ENCODE measurements at regions not wholly inside any gene's neighbourhood (a gene's known extent, or its start where the extent isn't known, plus 50 kb on each side); places are given as distances from the start of the nearest gene placed in this dataset.
A peak's percentile ranks its signal among the peaks of the same experiment; 100 is the strongest.

DNA sequence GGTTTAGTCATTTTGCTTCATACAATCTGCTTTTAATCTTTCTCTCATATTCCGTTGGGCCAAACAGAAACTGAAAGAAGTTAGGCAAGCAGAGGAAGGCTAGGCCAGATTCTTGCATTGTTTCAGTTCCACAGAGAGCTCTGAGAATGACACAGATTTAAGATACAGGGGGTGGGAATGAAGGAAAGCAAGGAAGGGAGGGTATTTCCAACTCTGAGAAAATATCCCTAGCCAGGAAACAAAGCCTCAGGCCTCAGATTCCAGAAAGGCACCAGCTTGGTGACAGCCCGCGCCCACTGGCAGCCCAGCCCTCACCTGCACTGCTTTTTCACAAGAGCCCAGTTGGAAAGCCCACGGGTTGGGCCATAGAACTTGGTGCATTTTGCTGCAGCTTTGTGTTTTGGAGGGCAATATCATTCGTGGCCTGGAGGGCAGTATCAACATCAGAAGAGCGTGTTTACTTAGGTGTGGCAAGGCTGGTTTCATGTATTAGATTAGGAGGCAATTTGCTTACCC, 63.5 kb downstream of the ENC1 start:
- H3K4me3 ChIP-seq (ENCODE audit: control insufficient read depth, low read depth, low read length): no peak overlapping the region
- TF ChIP-seq, protein P1, sequence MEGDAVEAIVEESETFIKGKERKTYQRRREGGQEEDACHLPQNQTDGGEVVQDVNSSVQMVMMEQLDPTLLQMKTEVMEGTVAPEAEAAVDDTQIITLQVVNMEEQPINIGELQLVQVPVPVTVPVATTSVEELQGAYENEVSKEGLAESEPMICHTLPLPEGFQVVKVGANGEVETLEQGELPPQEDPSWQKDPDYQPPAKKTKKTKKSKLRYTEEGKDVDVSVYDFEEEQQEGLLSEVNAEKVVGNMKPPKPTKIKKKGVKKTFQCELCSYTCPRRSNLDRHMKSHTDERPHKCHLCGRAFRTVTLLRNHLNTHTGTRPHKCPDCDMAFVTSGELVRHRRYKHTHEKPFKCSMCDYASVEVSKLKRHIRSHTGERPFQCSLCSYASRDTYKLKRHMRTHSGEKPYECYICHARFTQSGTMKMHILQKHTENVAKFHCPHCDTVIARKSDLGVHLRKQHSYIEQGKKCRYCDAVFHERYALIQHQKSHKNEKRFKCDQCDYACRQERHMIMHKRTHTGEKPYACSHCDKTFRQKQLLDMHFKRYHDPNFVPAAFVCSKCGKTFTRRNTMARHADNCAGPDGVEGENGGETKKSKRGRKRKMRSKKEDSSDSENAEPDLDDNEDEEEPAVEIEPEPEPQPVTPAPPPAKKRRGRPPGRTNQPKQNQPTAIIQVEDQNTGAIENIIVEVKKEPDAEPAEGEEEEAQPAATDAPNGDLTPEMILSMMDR (IDR thresholded peaks at IDR 0.05; ENCODE audit: control insufficient read depth, insufficient read depth, low read depth, low read length, missing control alignments): no peak
- DNase-seq (ENCODE audit: low read depth): peak; percentile 46

DNA sequence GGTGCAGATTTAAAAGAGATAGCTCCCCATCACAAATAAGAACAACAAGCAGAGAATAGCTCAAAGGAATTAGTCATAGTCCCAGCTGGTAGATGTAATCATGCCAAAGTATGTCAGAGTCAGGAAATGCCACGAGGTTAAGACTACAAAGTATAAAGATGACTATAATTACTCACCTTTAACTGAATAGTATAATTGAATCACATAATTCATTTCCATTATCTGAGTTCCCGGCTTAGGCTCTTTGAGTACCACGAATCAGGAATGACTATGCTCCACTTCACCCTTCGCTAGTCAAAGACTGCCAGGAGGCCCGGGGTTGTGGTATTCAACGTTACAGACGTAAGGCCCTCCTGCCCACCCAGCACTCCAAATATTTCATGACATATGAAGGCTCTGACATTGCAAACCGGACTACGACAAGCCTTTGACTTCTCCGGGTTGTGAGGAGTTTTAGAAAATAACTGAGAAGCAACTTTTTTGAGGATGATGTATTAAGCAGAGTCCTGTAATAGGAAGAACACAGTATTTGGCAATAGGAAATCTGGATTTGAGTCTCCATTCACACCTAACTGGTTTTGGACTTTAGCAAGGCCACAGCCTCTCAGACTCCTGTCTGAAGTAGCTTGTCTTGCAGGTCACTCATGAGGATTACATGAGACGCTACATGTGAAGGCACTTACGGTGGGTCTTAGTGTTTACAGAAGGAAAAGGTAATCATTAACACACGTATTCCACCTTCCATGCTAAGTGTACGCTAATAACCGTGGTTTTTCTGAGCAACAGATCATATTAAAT, 64.6 kb downstream of the ENC1 start:
- TF ChIP-seq, protein P1 (IDR thresholded peaks at IDR 0.05; ENCODE audit: control insufficient read depth, insufficient read depth, low read depth, low read length, missing control alignments): no peak
- no peak overlapping the region for H3K4me3 ChIP-seq (ENCODE audit: control insufficient read depth, low read depth, low read length)
- peak; percentile 52 for DNase-seq (ENCODE audit: low read depth)

DNA sequence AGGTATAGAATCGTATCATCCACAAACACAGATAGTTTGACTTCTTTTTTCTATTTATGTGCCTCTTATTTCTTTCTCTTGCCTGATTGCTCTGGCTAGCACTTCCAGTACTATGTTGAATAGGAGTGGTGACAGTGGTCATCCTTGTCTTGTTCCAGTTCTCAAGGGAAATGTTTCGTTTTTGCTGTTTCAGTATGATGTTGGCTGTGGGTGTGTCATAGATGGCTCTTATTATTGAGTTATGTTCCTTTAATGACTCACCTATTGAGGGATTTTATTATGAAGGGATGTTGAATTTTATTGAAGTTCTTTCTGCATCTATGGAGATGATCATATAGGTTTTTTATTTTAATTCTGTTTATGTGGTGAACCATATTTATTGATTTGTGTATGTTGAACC, 70.3 kb downstream of the ENC1 start:
- TF ChIP-seq, protein P1 (IDR thresholded peaks at IDR 0.05; ENCODE audit: control insufficient read depth, insufficient read depth, low read depth, low read length, missing control alignments): no peak
- H3K4me3 ChIP-seq (ENCODE audit: control insufficient read depth, low read depth, low read length): no peak overlapping the region
- no peak for DNase-seq (ENCODE audit: low read depth)

DNA sequence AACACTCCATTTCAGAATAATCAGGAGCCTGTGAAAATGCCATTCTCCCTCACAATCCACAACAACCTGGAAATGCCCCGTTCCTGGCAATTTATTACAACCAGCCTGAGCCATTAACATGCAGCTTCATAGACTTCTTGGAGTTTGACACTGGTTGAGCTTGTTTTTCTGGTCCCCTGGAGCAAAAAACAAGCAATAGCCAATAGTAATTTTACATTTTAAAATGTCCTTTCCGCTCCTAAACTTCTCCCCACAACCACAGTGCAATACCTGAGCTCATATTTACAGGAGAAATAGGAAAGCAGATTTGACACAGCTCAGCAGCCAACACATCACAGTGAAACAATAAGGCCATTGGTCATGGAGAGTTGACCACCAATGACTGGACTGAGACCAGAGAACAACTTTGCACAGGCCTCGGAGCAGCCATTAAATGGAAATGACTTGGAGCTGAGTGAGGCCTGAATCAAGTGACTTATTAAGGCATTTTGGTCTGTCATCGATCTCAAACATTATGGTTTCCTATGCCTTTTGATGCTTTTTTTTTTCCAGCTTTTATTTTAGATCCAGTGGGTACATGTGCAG, 73.0 kb downstream of the ENC1 start:
- no peak overlapping the region for H3K4me3 ChIP-seq (ENCODE audit: control insufficient read depth, low read depth, low read length)
- DNase-seq (ENCODE audit: low read depth): no peak
- TF ChIP-seq, protein P1 (IDR thresholded peaks at IDR 0.05; ENCODE audit: control insufficient read depth, insufficient read depth, low read depth, low read length, missing control alignments): no peak

DNA sequence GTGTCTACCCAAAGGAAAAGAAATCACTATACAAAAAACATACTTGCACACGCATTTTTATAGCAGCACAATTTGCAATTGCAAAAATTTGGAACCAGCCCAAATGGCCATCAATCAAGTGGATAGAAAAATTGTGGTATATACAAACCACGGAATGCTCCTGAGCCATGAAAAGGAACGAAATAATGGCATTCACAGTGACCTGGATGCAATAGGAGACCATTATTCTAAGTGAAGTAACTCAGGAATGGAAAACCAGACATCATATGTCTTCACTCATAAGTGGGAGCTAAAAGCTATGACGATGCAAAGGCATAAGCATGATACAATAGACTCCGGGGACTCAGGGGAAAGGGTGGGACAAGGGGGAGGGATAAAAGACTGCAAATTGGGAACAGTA, 78.4 kb downstream of the ENC1 start:
- H3K4me3 ChIP-seq (ENCODE audit: control insufficient read depth, low read depth, low read length): no peak overlapping the region
- TF ChIP-seq, protein P1 (IDR thresholded peaks at IDR 0.05; ENCODE audit: control insufficient read depth, insufficient read depth, low read depth, low read length, missing control alignments): no peak
- no peak for DNase-seq (ENCODE audit: low read depth)

DNA sequence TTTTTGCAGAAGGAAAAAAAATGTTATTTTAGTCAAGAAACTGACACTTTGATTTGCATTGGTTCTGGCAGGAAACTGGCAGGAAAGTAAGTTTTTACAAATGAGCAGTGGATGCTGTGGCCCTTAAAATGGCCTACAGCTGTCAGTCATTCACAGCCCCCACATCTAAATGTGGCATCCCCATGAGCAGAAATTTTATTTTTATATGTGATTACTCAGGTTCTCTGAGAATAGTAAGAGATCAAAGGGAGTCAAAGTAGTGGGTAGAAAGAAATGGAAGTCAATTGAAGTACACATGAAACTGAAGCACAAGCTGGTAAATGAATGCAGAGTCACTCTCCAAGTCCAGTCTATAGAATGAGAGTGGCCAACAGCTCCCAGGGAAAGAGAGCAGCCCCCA, 80.3 kb downstream of the ENC1 start:
- no peak for DNase-seq (ENCODE audit: low read depth)
- H3K4me3 ChIP-seq (ENCODE audit: control insufficient read depth, low read depth, low read length): no peak overlapping the region
- TF ChIP-seq, protein P1 (IDR thresholded peaks at IDR 0.05; ENCODE audit: control insufficient read depth, insufficient read depth, low read depth, low read length, missing control alignments): no peak
